OCI-LY1 (cell line): ENCODE measurements at regions not wholly inside any gene's neighbourhood (a gene's known extent, or its start where the extent isn't known, plus 50 kb on each side); places are given as distances from the start of the nearest gene placed in this dataset.

ENCODE experiments used
- CTCF ChIP-seq: fragments of 200-600 bp; sonication (generic), shearing (Covaris generic); IDR thresholded peaks from 2 replicates; pipeline ENCODE4 v1.5.1; 2017; ENCODE audit warnings: mild to moderate bottlenecking, antibody characterized with exemption, low read length, moderate library complexity, mixed read lengths
- EZH2 ChIP-seq: fragments of 200-600 bp; sonication (generic), shearing (Covaris generic); IDR thresholded peaks from 2 replicates; pipeline ENCODE4 v1.8.0; 2017; ENCODE audit warnings: borderline replicate concordance, mixed run types, mild to moderate bottlenecking, antibody characterized with exemption, low read length, moderate library complexity, mixed read lengths

GRCh38 chr22:48642550-48642949 is 1185.1 kb downstream of the BRD1 start:
- no peak for TF ChIP-seq CTCF
- TF ChIP-seq EZH2: no peak
